ENCODE measurements at regions not wholly inside any gene's neighbourhood (a gene's known extent, or its start where the extent isn't known, plus 50 kb on each side); places are given as distances from the start of the nearest gene placed in this dataset.

DNA sequence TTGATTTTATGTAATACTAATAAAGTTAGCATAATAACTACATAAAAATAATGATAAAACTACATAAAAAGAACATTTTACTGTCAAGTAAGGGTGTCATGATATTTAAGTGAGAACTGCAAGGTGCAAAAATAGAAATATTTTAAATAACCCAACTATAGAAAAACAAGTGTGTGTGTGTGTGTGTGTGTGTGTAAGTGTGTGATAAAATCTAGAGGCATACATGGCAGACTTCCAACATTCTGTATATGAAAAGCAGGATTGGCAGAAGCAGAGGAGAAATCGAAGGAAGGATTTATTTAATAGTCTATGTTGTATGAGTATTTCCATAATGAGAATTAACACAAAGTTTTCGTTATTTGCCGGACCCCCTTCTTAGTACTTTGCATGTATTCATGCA, 334.1 kb downstream of the KCNJ2 start:
- TF ChIP-seq, protein P1, sequence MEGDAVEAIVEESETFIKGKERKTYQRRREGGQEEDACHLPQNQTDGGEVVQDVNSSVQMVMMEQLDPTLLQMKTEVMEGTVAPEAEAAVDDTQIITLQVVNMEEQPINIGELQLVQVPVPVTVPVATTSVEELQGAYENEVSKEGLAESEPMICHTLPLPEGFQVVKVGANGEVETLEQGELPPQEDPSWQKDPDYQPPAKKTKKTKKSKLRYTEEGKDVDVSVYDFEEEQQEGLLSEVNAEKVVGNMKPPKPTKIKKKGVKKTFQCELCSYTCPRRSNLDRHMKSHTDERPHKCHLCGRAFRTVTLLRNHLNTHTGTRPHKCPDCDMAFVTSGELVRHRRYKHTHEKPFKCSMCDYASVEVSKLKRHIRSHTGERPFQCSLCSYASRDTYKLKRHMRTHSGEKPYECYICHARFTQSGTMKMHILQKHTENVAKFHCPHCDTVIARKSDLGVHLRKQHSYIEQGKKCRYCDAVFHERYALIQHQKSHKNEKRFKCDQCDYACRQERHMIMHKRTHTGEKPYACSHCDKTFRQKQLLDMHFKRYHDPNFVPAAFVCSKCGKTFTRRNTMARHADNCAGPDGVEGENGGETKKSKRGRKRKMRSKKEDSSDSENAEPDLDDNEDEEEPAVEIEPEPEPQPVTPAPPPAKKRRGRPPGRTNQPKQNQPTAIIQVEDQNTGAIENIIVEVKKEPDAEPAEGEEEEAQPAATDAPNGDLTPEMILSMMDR (IDR thresholded peaks at IDR 0.05), result no peak
- TF ChIP-seq POLR2A (IDR thresholded peaks at IDR 0.05) (no peak), POLR2AphosphoS5 (IDR thresholded peaks at IDR 0.05; ENCODE audit: insufficient read depth in 1 of 2, low read depth in 1 of 2) (no peak)

All from vagina (tissue), 2 donors.